Gastrocnemius medialis (tissue), 4 donors: ENCODE measurements at regions not wholly inside any gene's neighbourhood (a gene's known extent, or its start where the extent isn't known, plus 50 kb on each side); places are given as distances from the start of the nearest gene placed in this dataset.
"Not testable (repeated sequence)": the region's sequence is repeated elsewhere in the genome, so short reads cannot be mapped to it uniquely, and the experiment has no call there.

Experiments used
- POLR2A ChIP-seq, 2 donors: fragments of 450-650 bp; IDR thresholded peaks; one replicate each; pipeline ENCODE4 v1.6.1; 2017; ENCODE audit warnings: antibody characterized with exemption in 2 of 2, mild to moderate bottlenecking in 2 of 2, moderate library complexity in 2 of 2
- TF ChIP-seq, protein P1 (sequence below), 5 experiments: fragments of 450-650 bp in 3 of 5; fragments of 200-600 bp in 2 of 5; sonication (generic) in 2 of 5; IDR thresholded peaks in 4 of 5; conservative IDR thresholded peaks in 1 of 5; 1 replicate in 4 of 5; 2 replicates in 1 of 5; pipeline ENCODE4 v1.5.1; 2016 to 2019; ENCODE audit warnings: antibody characterized with exemption in 5 of 5, mild to moderate bottlenecking in 3 of 5, moderate library complexity in 3 of 5

DNA sequence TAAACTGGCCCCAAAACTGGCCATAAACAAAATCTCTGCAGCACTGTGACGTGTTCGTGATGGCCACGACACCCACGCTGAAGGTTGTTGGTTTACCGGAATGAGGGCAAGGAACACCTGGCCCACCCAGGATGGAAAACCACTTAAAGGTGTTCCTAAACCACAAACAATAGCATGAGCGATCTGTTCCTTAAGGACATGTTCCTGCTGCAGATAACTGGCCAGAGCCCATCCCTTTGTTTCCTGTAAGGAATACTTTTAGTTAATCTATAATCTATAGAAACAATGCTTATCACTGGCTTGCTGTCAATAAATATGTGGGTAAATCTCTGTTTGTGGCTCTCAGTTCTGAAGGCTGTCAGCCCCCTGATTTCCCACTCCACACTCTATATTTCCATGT, 305.2 kb upstream of the RPS23 start:
- TF ChIP-seq POLR2A (IDR thresholded peaks at IDR 0.05) = not testable (repeated sequence)
- TF ChIP-seq, protein P1, sequence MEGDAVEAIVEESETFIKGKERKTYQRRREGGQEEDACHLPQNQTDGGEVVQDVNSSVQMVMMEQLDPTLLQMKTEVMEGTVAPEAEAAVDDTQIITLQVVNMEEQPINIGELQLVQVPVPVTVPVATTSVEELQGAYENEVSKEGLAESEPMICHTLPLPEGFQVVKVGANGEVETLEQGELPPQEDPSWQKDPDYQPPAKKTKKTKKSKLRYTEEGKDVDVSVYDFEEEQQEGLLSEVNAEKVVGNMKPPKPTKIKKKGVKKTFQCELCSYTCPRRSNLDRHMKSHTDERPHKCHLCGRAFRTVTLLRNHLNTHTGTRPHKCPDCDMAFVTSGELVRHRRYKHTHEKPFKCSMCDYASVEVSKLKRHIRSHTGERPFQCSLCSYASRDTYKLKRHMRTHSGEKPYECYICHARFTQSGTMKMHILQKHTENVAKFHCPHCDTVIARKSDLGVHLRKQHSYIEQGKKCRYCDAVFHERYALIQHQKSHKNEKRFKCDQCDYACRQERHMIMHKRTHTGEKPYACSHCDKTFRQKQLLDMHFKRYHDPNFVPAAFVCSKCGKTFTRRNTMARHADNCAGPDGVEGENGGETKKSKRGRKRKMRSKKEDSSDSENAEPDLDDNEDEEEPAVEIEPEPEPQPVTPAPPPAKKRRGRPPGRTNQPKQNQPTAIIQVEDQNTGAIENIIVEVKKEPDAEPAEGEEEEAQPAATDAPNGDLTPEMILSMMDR (IDR thresholded peaks at IDR 0.05 in 4 of 5, conservative IDR thresholded peaks at IDR 0.05 in 1 of 5) = not testable (repeated sequence)
